Activated CD4-positive, alpha-beta memory T cell treated with anti-CD3 and anti-CD28 coated beads for 36 hours (primary cell): ENCODE measurements at regions not wholly inside any gene's neighbourhood (a gene's known extent, or its start where the extent isn't known, plus 50 kb on each side); places are given as distances from the start of the nearest gene placed in this dataset.

Source experiments
- CTCF ChIA-PET: fragments of 350-600 bp; sonication (Branson Sonifier 250); formaldehyde crosslinking; loops from one replicate; lab custom pipeline; 2021; ENCODE audit warnings: antibody characterized with exemption, inconsistent platforms; lab: Charles Lee
- POLR2A ChIA-PET: fragments of 350-600 bp; sonication (Branson Sonifier 250); formaldehyde crosslinking; loops from one replicate; lab custom pipeline; 2021; ENCODE audit warnings: antibody characterized with exemption; lab: Charles Lee
- DNase-seq: peaks from one replicate; pipeline ENCODE4 v3.0.0-alpha.2; 2020
- H3K27ac Mint-ChIP-seq: one replicate; pipeline ENCODE4 v1.8.0; 2021; ENCODE audit warnings: mixed read lengths
- H3K27me3 Mint-ChIP-seq: one replicate; pipeline ENCODE4 v1.8.0; 2021; ENCODE audit warnings: mixed read lengths
- H3K36me3 Mint-ChIP-seq: one replicate; pipeline ENCODE4 v1.8.0; 2021; ENCODE audit warnings: mixed read lengths
- H3K4me1 Mint-ChIP-seq: one replicate; pipeline ENCODE4 v1.8.0; 2021; ENCODE audit warnings: low read depth, mixed read lengths
- H3K4me3 Mint-ChIP-seq: one replicate; pipeline ENCODE4 v1.8.0; 2021; ENCODE audit warnings: mild to moderate bottlenecking, mixed read lengths
- H3K9me3 Mint-ChIP-seq: one replicate; pipeline ENCODE4 v1.8.0; 2021; ENCODE audit warnings: mixed read lengths
- intact Hi-C: fragments of 100-400 bp; cut with micrococcal nuclease; formaldehyde crosslinking; loops from one replicate; pipeline ENCODE4 v1.15.1; 2023

DNA sequence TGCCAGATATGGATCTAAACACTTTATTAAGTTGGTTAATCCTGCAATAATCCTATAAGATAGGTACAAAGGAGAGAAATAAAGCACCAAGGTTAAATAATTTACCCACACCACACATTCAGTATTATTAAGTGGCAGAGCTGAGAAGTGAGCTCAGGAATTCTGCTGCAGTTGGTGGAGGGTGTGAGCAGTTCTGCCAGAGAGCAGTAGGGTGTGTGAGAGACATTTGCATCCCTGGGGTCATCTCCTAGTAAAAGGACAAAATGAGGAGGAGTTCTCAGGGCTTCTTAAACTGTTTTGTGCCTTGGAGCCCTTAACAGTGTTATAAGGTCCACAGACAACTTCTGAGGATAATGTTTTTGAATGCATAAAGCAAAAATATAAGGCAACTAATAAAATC lies 484.5 kb downstream of the TAFA4 start:
- DNase-seq: no peak
- no peak overlapping the region for H3K4me3 Mint-ChIP-seq
- no peaks in the 10 kb centered on the region for H3K9me3 Mint-ChIP-seq
- POLR2A ChIA-PET: no interaction called here
- no peak overlapping the region for H3K27ac Mint-ChIP-seq
- no peaks in the 10 kb centered on the region for H3K36me3 Mint-ChIP-seq
- intact Hi-C loops: no loop called here
- no peaks in the 10 kb centered on the region for H3K27me3 Mint-ChIP-seq
- CTCF ChIA-PET: no interaction called here
- H3K4me1 Mint-ChIP-seq: no peaks in the 10 kb centered on the region

DNA sequence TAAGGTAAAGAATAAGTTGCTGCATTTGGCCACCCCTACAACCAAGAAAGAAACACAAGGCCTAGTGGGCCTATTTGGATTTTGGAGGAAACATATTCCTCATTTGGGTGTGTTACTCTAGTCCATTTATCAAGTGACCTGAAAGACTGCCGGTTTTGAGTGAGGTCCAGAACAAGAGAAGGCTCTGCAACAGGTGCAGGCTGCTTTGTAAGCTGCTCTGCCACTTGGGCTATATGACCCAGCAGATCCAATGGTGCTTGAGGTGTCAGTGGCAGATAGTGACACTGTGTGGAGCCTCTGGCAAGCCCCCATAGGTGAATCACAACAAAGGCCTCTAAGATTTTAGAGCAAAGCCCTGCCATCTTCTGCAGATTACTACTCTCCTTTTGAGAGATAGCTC lies 491.3 kb downstream of the TAFA4 start:
- Mint-ChIP-seq H3K9me3 (no peaks in the 10 kb centered on the region), H3K27ac (no peak overlapping the region), H3K4me3 (no peak overlapping the region), H3K27me3 (no peaks in the 10 kb centered on the region), H3K4me1 (no peaks in the 10 kb centered on the region), H3K36me3 (no peaks in the 10 kb centered on the region)
- intact Hi-C loops: no loop called here
- POLR2A ChIA-PET: no interaction called here
- CTCF ChIA-PET: no interaction called here
- no peak for DNase-seq

DNA sequence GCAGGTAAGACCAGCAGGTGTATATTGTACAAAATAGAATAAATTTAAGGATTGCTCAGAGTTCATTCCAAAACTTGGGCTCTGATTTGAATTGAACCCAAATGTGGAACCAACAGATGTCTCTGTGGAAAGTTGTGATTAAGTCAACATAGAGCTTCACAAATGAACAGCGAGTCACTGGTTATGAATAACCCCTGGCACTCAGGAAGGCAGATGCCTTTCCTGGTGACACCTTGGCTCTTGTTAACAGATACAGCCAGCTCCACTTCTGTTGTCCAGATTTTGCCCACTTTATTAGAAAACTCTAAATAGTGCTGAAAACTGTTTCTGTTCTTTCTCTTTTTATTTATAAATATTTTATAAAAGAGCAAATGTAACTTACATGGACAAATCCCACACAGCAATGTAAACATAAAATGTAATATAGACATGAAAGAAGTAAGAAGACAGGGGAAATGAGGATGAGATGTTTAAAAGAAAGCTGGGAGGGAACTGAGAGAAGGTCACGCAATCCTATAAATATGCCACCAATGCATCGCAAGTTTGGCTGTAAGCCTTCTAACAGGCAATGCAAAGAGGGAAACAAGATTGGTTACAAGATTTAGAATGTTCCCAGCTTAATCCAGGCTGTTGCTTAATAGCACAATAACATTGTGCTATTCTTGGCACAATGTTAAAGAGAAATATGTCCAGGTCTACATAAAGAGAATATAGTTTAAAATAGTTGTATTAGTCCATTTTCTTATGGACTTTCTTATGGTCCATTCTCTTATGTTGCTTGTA lies 495.5 kb downstream of the TAFA4 start:
- no peaks in the 10 kb centered on the region for H3K9me3 Mint-ChIP-seq
- H3K4me1 Mint-ChIP-seq: no peaks in the 10 kb centered on the region
- no peaks in the 10 kb centered on the region for H3K36me3 Mint-ChIP-seq
- H3K4me3 Mint-ChIP-seq: no peak overlapping the region
- H3K27ac Mint-ChIP-seq: no peak overlapping the region
- DNase-seq: no peak
- ChIA-PET CTCF (no interaction called here), POLR2A (no interaction called here)
- intact Hi-C loops: no loop called here
- no peaks in the 10 kb centered on the region for H3K27me3 Mint-ChIP-seq

DNA sequence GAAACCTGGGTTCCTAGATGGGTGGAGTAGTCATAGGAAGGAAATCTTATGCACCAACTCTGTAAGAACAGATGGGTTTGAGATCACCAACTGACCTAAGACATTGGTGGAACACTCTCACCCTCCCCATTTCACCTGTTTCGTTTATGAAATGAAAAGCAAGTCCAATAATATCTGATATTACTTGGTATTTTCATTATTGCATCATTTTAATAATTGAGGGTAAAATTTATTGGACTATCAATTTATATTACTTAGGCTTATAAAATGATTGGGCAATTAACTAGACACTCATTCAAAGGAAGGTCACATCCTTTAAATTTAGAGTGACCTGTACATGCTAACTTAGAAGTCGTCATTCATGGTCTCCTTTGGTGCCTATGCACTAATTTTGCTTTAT lies 503.9 kb downstream of the TAFA4 start:
- Mint-ChIP-seq H3K4me3 (no peak overlapping the region), H3K27me3 (no peaks in the 10 kb centered on the region), H3K4me1 (no peaks in the 10 kb centered on the region), H3K9me3 (no peaks in the 10 kb centered on the region), H3K27ac (no peak overlapping the region), H3K36me3 (no peaks in the 10 kb centered on the region)
- no peak for DNase-seq
- ChIA-PET CTCF (no interaction called here), POLR2A (no interaction called here)
- intact Hi-C loops: no loop called here

DNA sequence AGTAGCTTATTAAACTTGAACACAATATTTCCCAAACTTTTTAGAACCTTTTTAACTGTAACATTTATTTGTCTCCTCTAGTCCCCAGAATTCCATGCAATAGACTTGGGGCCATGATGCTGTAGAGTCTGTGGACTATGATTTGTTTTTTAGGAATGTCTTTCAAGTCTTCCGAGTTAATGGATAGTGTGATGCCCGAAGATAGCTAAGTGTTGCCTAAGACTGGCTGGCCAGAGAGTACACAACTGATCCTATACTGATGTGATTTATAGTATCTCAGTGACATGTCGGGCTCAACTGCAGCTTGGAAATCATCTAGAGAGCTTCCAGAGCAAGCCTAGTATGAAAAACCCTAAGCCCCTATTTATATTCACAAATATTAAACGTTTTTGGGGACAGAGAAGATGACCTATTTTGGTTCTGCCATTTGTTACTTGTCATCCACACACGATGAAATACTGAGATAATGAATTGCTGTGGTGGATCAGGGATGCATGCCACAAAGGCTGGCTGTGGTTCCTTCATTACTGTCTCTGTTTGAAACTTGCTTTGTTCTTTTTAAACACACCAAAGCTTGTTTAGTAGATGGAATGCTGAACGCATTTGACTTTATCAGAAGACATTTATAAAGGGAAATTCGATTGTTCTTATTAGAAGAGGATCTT lies 507.4 kb downstream of the TAFA4 start:
- Mint-ChIP-seq H3K4me1 (no peaks in the 10 kb centered on the region), H3K36me3 (no peaks in the 10 kb centered on the region), H3K27me3 (no peaks in the 10 kb centered on the region), H3K27ac (no peak overlapping the region), H3K4me3 (no peak overlapping the region), H3K9me3 (no peaks in the 10 kb centered on the region)
- intact Hi-C loops: no loop called here
- POLR2A ChIA-PET: no interaction called here
- CTCF ChIA-PET: no interaction called here
- DNase-seq: no peak

DNA sequence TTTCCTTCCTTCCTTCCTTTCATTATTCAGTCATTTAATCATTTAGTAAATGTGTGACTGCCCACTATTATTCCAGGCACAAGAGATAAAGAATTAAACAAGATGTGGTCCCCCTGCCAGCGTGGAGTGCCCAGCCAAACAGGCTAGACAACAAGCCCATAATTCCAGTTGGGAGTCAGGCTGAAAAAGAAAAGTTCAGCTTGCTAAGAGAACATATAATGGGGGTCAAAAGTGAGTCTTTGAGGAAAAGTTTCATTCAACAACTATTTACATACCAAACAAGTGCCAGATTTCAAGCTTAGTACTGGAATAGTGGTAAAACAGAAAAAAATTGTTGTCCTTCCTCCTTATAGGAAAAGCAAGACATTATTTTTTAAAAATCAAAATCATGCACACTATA lies 523.7 kb downstream of the TAFA4 start:
- ChIA-PET CTCF (interaction anchor here (0.6 kb wide), 1 partner anchor 322 kb away, joined by 3 read pairs; no protein-coding TSS in a partner anchor), POLR2A (no interaction called here)
- DNase-seq: no peak
- Mint-ChIP-seq H3K36me3 (no peaks in the 10 kb centered on the region), H3K4me3 (no peak overlapping the region), H3K27me3 (no peaks in the 10 kb centered on the region), H3K4me1 (no peaks in the 10 kb centered on the region), H3K27ac (no peak overlapping the region), H3K9me3 (peaks cover 9% of the 10 kb centered on the region)
- intact Hi-C loops: no loop called here

DNA sequence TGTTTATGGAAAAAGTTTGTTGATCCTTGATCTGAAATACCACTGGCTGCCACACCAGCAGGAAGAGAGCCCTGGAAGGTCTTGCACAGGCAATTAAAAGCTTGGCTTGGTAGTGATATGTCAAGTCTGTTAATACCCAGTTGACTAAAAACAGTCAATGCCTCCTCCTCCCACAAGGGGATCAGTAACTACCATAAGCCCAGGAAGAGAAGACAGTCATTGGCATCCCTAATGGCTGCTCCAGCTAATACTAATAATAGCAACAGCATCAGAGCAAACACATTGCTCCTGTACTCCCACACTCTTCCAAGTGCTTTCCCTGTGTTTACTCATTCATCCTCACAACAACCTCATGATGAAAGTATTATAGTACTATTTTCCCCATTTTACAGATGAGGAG lies 528.6 kb downstream of the TAFA4 start:
- peaks cover 4% of the 10 kb centered on the region for H3K9me3 Mint-ChIP-seq
- H3K27ac Mint-ChIP-seq: no peak overlapping the region
- no peaks in the 10 kb centered on the region for H3K27me3 Mint-ChIP-seq
- no peak overlapping the region for H3K4me3 Mint-ChIP-seq
- H3K4me1 Mint-ChIP-seq: no peaks in the 10 kb centered on the region
- ChIA-PET CTCF (no interaction called here), POLR2A (no interaction called here)
- intact Hi-C loops: no loop called here
- DNase-seq: no peak
- peaks cover 3% of the 10 kb centered on the region for H3K36me3 Mint-ChIP-seq

DNA sequence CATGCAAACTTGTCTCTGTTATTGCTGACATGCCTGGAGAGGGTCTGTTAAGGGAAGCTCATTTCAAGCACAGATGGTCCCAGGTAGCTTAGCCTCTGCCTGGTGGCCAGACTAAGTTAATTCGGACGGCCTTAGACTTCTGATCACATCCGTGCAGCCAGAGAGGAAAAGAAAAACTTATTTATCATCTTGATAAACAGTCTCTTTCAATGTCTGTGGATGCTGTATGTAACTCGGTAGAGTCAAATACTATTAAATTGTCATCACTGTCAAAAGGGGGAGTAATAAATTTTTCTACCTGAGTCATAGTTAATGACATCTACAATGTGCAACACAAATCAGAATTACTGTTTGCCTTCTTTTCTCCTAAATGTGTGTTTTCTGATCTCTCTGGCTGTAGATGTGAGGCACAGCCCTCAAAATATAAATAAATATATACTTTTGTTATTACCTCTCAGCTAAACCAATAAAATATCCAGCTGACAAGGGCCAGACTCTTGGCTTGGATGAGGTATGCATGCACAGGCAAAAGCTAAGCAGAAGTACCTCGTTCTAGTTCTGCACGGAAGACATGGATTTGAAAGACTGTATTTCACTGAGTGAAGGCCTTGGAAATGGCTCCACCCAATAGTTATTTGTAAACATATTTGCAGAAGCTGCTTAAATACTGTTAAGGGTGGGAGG lies 530.0 kb downstream of the TAFA4 start:
- Mint-ChIP-seq H3K27ac (no peak overlapping the region), H3K36me3 (peaks cover 3% of the 10 kb centered on the region), H3K27me3 (no peaks in the 10 kb centered on the region), H3K4me3 (no peak overlapping the region), H3K9me3 (peaks cover 7% of the 10 kb centered on the region), H3K4me1 (no peaks in the 10 kb centered on the region)
- ChIA-PET POLR2A (no interaction called here), CTCF (no interaction called here)
- DNase-seq: no peak
- intact Hi-C loops: no loop called here

DNA sequence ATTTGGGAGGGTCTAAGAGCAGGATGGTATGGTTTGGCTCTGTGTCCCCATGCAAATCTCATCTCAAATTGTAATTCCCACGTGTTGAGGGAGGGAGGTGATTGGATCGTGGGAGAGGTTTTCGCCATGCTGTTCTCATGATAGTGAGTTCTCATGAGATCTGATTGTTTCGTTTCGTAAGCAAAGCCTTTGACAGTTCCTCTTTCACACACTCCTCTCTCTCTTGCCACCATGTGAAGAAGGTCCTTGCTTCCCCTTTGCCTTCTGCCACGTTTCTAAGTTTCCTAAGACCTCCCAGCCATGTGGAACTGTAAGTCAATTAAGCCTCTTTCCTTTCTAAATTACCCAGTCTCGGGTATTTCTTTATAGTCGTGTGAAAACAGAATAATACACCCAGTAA lies 553.7 kb downstream of the TAFA4 start:
- Mint-ChIP-seq H3K4me3 (no peak overlapping the region), H3K4me1 (no peaks in the 10 kb centered on the region), H3K36me3 (peaks cover 32% of the 10 kb centered on the region), H3K27ac (no peak overlapping the region), H3K9me3 (peaks cover 52% of the 10 kb centered on the region), H3K27me3 (no peaks in the 10 kb centered on the region)
- CTCF ChIA-PET: no interaction called here
- intact Hi-C loops: no loop called here
- no peak for DNase-seq
- POLR2A ChIA-PET: no interaction called here

DNA sequence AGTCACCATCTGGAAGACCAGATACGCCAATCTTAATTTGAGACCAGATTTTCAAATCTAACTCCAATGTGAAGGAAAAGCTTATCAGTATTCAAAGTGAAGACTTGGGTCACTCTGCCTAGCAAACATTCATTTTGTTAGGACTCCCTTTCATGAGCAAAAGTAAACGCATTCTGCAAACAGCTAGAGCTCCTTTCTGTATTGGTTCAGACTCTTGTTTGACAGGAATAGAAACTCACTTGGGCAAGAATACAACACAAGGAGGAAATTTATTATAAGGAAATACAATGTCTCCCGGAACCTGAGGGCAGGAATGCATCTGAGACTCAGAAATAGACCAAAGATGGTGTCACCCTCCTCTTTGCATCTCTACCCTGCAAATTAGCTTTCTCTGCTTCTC lies 558.6 kb downstream of the TAFA4 start:
- Mint-ChIP-seq H3K27ac (no peak overlapping the region), H3K27me3 (no peaks in the 10 kb centered on the region), H3K4me1 (no peaks in the 10 kb centered on the region), H3K4me3 (no peak overlapping the region), H3K9me3 (peaks cover 26% of the 10 kb centered on the region), H3K36me3 (peaks cover 10% of the 10 kb centered on the region)
- intact Hi-C loops: no loop called here
- no peak for DNase-seq
- ChIA-PET POLR2A (no interaction called here), CTCF (no interaction called here)

DNA sequence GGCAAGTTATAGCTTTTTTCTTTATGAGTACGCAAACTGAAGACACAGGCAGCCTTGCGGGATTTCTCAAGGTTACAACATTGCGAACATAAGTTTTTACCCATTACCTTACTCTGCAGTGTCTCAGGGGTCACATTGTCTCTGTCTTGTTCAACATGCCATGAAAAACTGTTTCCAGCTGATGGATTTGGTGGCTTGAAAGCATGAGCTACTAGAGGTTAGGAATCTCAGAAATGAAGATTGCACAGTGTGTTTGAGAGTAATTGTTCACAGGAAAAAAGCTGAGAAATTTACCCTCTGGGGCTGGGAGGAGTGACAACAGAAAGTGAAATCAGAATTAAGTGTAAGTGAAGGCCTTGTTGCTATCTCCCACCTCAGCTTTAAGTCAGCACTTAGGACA lies 568.6 kb downstream of the TAFA4 start:
- intact Hi-C loops: no loop called here
- Mint-ChIP-seq H3K36me3 (no peaks in the 10 kb centered on the region), H3K9me3 (no peaks in the 10 kb centered on the region), H3K27ac (no peak overlapping the region), H3K27me3 (no peaks in the 10 kb centered on the region), H3K4me1 (no peaks in the 10 kb centered on the region), H3K4me3 (no peak overlapping the region)
- DNase-seq: no peak
- CTCF ChIA-PET: no interaction called here
- POLR2A ChIA-PET: no interaction called here

DNA sequence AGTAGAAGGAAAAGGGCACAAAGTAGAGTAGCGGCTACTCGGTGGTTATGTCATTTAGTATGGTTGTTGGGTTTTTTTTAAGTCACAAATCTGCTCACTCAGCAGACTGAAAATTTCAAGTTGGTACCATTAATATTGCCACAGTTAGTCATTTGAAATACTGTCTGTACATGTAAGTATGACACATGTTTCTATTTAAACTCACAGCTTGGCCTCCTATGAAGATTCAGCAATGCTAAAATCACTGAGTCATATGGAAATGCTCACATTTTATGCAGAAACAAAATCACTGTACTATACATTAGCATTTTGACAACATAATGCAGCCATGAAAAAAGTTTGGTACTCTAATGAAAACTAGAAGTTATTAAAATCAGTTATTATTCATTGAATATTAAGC lies 571.9 kb downstream of the TAFA4 start:
- ChIA-PET CTCF (no interaction called here), POLR2A (no interaction called here)
- Mint-ChIP-seq H3K36me3 (no peaks in the 10 kb centered on the region), H3K27me3 (no peaks in the 10 kb centered on the region), H3K4me3 (no peak overlapping the region), H3K27ac (no peak overlapping the region), H3K4me1 (no peaks in the 10 kb centered on the region), H3K9me3 (no peaks in the 10 kb centered on the region)
- DNase-seq: no peak
- intact Hi-C loops: no loop called here
